NCI-H1417 (cell line): ENCODE measurements at regions not wholly inside any gene's neighbourhood (a gene's known extent, or its start where the extent isn't known, plus 50 kb on each side); places are given as distances from the start of the nearest gene placed in this dataset.
"Not testable (repeated sequence)": the region's sequence is repeated elsewhere in the genome, so short reads cannot be mapped to it uniquely, and the experiment has no call there.

Experiments used
- DNase-seq, 3 experiments: peaks; one replicate each; lab custom pipeline; 2025; lab: John Stamatoyannopoulos, UW

- DNase-seq: no peak
Observed at GRCh38 chrX:112577146-112577545, 102.6 kb downstream of the LHFPL1 start.

- DNase-seq: no peak
Observed at GRCh38 chrX:112571388-112571787, 108.3 kb downstream of the LHFPL1 start.

GRCh38 chrX:112555831-112556230, 123.9 kb downstream of the LHFPL1 start:
- no peak for DNase-seq

- no peak for DNase-seq
Observed at GRCh38 chrX:112545051-112545450, 134.7 kb downstream of the LHFPL1 start.

- no peak for DNase-seq
Observed at GRCh38 chrX:112536544-112536943, 143.2 kb downstream of the LHFPL1 start.

- no peak for DNase-seq
Observed at GRCh38 chrX:112527903-112528302, 151.8 kb downstream of the LHFPL1 start.

- peak in 1 of 3 experiments; percentile 18 for DNase-seq
Observed at GRCh38 chrX:112521676-112522075, 158.1 kb downstream of the LHFPL1 start.

GRCh38 chrX:112520124-112520523, 159.6 kb downstream of the LHFPL1 start:
- DNase-seq: no peak

- DNase-seq: no peak
Observed at GRCh38 chrX:112513154-112513553, 166.6 kb downstream of the LHFPL1 start.

- DNase-seq: no peak
Observed at GRCh38 chrX:112512509-112512908, 167.2 kb downstream of the LHFPL1 start.

- DNase-seq: no peak
Observed at GRCh38 chrX:112510629-112511028, 169.1 kb downstream of the LHFPL1 start.

GRCh38 chrX:112477653-112478052, 202.1 kb downstream of the LHFPL1 start:
- DNase-seq: no peak

GRCh38 chrX:112473654-112474053, 206.1 kb downstream of the LHFPL1 start:
- no peak for DNase-seq

- no peak for DNase-seq
Observed at GRCh38 chrX:112470551-112470950, 209.2 kb downstream of the LHFPL1 start.

GRCh38 chrX:112461949-112462450, 217.7 kb downstream of the LHFPL1 start:
- peak; percentile 26 to 79 (median 51) for DNase-seq

- no peak for DNase-seq
Observed at GRCh38 chrX:112457788-112458187, 221.9 kb downstream of the LHFPL1 start.

GRCh38 chrX:112450810-112451209, 228.9 kb downstream of the LHFPL1 start:
- DNase-seq: no peak

GRCh38 chrX:112440277-112440676, 239.5 kb downstream of the LHFPL1 start:
- no peak for DNase-seq

GRCh38 chrX:112424166-112424565, 255.6 kb downstream of the LHFPL1 start:
- no peak for DNase-seq

- no peak for DNase-seq
Observed at GRCh38 chrX:112391313-112391712, 288.4 kb downstream of the LHFPL1 start.

- not testable (repeated sequence) for DNase-seq
Observed at GRCh38 chrX:112381649-112382298, 298.0 kb downstream of the LHFPL1 start.

- DNase-seq: no peak
Observed at GRCh38 chrX:112380541-112381278, 298.1 kb upstream of the TRPC5 start.

- no peak for DNase-seq
Observed at GRCh38 chrX:112377481-112377880, 294.9 kb upstream of the TRPC5 start.
